ENCODE measurements at regions not wholly inside any gene's neighbourhood (a gene's known extent, or its start where the extent isn't known, plus 50 kb on each side); places are given as distances from the start of the nearest gene placed in this dataset.

GRCh38 chr10:44237364-44238049, 147.4 kb downstream of the CXCL12 start:
- DNase-seq (ENCODE audit: extremely low read depth, low read depth), result no peak
- TF ChIP-seq, protein P1, sequence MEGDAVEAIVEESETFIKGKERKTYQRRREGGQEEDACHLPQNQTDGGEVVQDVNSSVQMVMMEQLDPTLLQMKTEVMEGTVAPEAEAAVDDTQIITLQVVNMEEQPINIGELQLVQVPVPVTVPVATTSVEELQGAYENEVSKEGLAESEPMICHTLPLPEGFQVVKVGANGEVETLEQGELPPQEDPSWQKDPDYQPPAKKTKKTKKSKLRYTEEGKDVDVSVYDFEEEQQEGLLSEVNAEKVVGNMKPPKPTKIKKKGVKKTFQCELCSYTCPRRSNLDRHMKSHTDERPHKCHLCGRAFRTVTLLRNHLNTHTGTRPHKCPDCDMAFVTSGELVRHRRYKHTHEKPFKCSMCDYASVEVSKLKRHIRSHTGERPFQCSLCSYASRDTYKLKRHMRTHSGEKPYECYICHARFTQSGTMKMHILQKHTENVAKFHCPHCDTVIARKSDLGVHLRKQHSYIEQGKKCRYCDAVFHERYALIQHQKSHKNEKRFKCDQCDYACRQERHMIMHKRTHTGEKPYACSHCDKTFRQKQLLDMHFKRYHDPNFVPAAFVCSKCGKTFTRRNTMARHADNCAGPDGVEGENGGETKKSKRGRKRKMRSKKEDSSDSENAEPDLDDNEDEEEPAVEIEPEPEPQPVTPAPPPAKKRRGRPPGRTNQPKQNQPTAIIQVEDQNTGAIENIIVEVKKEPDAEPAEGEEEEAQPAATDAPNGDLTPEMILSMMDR (IDR thresholded peaks at IDR 0.05; ENCODE audit: low read depth, low read length), result no peak

DNA sequence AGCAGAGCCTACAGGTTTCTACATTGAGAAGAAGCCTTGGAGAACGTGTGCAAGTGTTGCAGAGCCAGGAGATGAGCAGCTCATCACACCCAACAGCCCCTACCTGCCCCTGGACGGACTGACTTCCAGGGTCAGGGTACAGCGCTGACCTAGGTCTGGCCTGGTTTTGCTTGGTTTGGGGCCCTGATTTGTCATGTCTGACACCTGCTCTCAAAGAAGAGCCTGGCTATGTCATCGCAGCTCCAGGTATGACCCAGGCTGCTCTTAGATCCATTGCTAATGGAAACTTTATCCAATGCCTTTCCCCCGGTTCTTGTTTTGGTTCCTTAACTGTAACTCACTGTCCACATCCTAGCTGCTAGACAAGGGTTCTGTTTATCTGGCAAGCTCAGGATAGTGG, 149.5 kb downstream of the CXCL12 start:
- no peak for DNase-seq (ENCODE audit: extremely low read depth, low read depth)
- TF ChIP-seq, protein P1 (IDR thresholded peaks at IDR 0.05; ENCODE audit: low read depth, low read length), result no peak

DNA sequence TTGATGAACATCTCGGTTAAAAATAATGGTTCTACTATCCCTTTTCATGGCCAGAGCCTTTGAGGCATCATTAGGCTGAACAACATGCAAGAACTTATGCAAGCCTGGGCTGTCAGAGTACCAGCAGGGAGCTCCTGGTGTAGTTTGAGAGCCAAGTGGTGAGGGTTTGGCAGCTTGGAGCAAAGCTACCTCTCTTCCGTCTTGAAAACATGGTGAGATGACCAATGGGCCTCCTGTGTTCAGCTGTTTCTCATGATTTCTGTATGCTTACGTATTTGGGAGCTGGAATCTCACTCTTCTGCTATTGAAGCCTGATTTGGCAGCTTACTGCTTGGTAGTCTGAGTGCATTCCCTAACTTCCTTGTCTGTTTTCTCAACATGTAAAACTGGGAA, 150.4 kb downstream of the CXCL12 start:
- TF ChIP-seq, protein P1 (IDR thresholded peaks at IDR 0.05; ENCODE audit: low read depth, low read length), result no peak
- no peak for DNase-seq (ENCODE audit: extremely low read depth, low read depth)

GRCh38 chr10:44233561-44234482, 151.1 kb downstream of the CXCL12 start:
- no peak for DNase-seq (ENCODE audit: extremely low read depth, low read depth)
- TF ChIP-seq, protein P1 (IDR thresholded peaks at IDR 0.05; ENCODE audit: low read depth, low read length), result no peak

DNA sequence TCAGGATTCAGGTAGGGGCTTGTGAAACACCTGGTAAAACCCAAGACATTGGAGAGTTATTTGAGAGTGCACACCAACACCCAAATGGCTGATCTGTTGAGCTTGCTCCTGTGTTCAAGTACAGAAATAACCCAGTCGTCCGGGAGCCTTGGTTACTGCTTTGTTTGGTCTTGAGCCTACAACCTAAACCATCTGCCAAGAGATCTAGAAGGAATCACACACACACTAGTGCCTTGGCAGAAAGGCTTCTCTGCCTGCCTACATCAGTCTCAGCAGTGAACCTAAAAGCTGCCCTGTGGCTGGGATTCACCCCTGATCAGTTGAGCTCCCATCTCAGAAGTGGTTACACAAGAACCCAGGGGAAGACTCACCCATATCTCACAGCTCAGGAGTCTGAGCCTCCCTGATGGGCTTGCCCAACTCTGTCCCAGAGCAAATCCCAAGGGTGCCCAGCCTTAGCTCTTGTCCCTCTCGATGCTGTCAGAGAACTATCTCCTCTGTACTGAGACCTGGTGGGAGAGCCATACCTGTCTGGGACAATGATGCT, 167.6 kb downstream of the CXCL12 start:
- TF ChIP-seq, protein P1 (IDR thresholded peaks at IDR 0.05; ENCODE audit: low read depth, low read length), result no peak

GRCh38 chr10:44216073-44216472, 168.8 kb downstream of the CXCL12 start:
- TF ChIP-seq, protein P1 (IDR thresholded peaks at IDR 0.05; ENCODE audit: low read depth, low read length), result no peak
- DNase-seq (ENCODE audit: extremely low read depth, low read depth), result no peak

More for the DNA sequence above, 167.6 kb downstream of the CXCL12 start:
- DNase-seq (ENCODE audit: extremely low read depth, low read depth), result no peak

GRCh38 chr10:44209811-44210210, 175.1 kb downstream of the CXCL12 start:
- DNase-seq (ENCODE audit: extremely low read depth, low read depth), result no peak
- TF ChIP-seq, protein P1 (IDR thresholded peaks at IDR 0.05; ENCODE audit: low read depth, low read length), result no peak
